Occipital lobe (tissue), 1 donor: ENCODE measurements at regions not wholly inside any gene's neighbourhood (a gene's known extent, or its start where the extent isn't known, plus 50 kb on each side); places are given as distances from the start of the nearest gene placed in this dataset.

Experiments
- DNase-seq: peaks from one replicate; lab custom pipeline; 2025; lab: John Stamatoyannopoulos, UW

DNA sequence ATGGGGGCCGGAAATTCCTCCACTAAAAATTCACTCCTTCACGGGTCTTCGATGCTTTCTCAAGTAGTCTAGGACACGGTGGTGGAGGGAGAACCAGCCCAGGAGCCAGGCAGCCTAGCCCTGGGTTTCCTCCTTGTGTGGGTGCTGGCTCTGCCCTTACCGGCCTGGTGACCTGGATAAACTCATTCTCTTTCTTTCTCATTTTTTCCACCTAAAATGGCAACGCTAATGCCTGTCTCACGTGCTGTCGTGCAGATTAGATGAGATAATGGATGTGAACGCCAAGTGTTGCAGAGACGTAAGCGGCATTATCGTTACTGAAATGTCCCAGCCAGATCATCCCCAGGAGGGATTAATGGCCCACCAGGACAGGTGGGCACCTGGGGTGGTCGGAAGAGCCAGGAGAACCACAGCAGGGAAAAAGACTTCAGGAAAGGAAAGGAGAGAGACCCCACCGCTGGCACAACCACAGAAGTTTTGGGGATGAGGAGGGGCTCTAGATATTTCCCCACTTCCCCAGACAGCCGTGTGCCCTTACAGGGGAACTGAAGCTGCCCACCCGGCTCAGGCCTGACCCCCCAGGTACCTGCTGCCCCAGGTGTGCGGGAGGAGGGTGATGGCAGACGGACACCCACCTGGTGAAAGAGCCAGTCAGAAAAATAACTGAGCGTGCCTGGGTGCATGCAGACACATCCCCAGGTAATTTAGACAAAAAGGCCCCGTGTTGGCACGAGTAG, 100.8 kb upstream of the ASAP2 start:
- DNase-seq = no peak

DNA sequence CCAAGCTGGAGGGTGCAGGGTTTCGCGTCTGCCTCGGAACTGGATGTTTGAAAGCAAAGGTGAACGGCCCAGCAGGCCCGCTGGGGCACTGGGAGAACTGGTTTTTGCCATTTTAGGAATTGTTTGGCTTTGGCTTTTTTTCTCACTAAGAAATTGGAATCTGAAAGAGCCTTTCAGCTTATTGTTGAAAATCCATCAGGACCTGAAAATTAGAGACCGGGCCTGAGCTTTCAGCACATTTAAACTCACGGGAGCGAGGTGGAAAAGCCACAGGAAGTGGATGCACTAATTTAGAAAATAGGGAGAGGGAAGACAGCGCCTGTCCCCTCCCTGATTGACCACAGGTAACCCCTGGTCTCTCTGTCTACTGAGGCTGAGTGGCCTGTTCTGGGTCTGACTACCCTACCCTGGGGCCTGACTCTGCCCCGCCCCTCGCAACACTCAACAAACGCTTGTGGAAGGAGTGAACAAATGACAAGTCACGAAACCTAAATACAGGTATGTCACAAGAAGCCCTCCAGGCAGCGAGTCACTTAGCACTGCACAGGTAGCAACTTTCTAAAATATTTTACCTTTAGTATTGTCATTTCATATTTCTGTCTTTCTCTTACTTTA, 100.3 kb upstream of the MBOAT2 start:
- no peak for DNase-seq

DNA sequence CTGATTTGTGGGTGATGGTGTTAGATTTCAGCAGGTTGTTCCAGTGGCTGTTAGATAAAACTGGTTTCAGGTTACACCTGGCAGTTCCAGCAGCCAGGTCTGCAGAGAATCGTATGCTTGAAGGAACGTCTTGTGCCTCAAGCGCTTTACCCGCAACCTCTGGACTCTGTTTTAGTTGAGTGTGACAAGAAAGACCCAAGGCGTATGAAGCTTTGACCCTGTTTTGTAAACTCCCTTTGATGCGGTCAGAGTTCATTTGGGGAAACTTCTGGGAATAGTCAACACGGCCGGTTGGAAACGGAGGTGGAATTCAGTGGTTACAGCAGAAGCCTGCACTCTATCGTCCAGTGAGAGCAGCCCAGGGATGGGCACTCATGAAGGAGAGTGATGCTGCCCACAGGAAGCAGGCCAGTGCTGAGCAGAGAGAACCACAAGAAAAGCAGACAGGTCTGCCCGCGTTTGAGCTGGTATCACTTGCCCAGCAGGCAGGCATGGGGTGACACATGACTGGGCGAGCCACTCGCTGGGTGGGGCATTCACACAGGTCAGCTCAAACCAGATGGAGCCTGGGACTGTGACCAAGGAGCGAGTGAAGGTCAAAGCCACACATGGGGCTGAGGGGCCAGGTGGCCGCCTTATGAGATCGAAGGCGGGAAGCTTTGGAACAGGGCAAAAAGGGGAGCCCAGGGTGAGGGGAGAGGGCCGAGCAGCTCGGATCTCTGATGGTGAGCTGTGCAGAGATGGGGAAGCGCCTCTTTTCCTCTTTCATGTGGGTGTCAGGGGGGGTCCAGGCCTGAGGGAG, 99.6 kb upstream of the MBOAT2 start:
- no peak for DNase-seq

DNA sequence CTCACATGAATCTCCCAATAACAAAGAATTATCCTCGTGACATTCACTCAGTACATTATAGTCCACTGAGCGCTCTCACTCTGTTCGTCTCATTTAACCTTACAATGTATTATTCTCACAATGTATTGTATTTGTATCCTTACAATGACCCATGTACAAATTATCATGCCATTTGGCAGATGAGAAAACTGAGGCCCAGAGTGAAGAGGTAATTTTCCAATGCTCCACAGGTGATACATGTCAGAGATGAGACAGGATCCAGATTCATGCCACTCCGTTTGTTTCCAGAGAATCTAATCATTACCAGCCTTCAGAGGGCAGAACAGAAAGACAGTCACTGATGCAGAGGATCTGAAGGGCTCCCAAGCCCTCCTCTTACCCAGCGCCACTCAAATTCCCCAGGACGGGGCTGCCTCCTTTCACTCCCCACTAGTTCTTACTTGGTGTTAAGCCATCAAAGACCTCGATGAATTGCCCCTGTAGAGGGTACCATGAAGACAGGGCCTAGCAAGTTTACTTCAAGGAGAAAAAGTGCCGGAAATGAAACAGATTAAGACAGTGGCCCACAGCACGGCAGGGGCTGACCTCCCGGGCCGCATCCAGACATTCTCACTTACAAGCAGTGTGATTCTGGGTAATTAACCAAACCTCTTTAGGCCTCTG, 98.4 kb upstream of the MBOAT2 start:
- no peak for DNase-seq

DNA sequence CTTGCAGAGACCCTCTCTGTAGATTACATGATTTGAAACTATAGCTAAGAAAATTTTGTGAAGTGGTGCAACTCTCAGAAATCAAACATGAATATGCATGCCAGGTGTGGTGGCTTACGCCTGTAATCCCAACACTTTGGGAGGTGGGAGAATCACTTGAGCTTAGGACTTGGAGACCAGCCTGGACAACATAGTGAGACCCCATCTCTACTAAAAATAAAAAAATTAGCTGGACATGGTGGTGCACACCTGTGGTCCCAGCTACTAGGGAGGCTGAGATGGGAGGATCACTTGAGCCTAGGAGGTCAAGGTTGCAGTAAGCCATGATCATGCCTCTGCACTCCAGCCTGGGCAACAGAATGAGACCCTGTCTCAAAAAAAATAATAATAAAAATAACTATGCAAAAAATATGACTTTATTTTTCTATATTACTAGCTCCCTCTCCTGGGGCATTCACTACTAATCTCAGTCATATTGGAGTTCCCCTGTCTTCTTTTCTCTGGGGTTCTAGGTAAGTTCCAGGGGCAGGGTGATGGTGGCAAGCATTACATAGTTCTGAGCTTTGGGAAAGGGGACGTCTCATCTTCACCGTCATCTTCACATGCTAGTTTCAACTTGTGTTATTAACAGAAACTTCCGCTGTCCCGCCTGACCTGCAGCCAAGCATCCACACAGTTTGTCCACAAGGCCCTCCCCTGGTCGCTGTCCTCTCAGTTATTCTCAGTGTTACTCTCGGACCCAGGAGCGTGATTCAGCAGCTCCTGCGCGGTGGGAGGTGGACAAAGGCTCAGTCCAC, 96.8 kb upstream of the MBOAT2 start:
- no peak for DNase-seq

DNA sequence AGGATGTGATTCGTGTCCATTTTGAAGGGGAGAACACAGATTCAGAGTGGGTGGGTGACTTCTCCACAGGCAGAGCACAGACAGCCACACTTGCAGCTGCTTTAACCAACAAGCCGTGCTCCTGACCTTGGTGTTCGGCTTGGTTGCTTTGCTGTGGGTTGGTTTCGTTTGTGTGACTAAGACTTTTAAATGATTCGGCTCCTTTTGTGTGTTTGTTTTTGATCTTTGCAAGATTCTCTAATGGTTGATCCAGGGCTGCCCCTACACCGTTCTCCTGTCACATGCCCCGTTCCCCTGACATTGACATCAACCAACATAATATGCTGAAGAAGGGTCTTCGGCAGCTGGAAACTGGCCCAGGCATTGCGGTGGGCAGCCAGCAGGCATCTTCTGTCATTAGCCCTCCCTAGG, 95.9 kb upstream of the MBOAT2 start:
- DNase-seq = no peak

DNA sequence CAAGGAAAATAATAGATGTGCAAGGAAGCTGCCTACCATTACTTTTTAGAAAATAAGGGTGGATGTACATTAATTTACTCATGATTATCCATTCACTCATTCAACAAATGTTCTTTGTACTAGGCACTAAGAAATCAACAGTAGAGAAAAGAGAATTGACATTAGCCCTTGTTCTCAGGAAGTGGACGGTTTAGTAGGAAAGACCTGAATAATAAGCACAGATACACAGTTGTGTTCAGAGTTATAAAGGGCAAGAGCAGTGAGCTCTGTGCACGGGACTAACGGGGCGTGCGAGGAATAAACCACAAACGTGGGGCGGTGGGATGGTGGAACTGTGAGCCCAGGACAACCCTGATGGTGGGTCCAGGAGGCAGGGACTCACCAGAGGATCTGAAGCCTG, 94.4 kb upstream of the MBOAT2 start:
- no peak for DNase-seq

DNA sequence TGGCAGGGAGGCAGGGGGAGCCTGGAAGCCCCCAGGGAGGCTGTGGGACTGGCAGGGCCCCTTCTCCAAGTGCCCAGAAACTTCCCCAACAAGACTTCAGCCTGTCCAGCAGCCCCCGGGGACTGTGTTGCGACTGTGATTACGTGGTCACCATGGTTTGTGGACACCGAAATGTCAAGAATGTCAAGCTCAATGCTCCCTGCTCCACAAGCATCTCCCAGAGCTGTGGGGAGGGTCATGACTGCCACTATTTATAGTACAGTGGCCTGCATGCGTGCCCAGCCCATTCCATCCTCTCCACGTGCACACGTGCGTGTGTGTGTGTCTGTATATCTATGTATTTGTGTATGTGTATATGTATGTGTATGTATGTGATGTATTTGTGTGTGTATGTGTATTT, 93.8 kb upstream of the MBOAT2 start:
- DNase-seq = no peak

DNA sequence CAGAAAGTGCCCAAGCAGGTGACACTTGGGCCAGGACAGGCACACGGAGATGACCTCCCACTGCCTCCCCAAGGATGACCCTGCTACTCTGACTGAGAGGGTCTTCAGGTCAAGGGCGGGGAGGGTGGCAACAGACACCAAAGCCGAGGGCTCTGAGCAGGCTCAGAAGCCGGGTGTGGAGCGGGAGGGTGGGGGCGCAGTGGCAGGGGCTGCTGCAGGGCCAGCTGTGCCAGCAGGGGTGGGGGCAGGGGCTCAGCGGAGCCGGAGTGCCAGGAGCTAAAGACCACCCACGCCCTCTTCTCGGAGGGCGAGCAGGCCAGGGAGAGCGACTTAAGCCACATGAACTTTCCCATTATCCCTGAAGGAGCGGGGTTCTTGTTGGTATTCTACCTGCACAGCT, 93.3 kb upstream of the MBOAT2 start:
- no peak for DNase-seq

DNA sequence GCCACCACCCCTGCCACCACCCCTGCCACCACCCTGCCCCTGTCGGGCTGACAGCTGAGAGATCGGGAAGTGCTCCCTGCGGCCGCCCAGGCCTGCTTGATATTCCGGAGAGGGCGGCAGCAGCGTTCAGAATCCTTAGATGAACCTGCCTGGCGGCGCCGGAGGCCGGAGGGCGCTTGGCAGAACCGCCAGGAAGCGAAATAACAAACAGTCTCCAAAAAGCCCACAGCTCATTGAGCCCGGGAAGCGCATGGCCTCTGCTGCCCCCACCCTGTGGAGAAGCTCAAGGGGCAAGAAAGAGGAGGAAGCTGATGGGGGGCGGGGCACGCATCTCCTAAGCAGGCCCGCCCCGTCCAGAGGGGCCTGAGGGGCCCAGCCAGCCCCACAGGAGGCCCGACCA, 92.2 kb upstream of the MBOAT2 start:
- peak; percentile 19 for DNase-seq

DNA sequence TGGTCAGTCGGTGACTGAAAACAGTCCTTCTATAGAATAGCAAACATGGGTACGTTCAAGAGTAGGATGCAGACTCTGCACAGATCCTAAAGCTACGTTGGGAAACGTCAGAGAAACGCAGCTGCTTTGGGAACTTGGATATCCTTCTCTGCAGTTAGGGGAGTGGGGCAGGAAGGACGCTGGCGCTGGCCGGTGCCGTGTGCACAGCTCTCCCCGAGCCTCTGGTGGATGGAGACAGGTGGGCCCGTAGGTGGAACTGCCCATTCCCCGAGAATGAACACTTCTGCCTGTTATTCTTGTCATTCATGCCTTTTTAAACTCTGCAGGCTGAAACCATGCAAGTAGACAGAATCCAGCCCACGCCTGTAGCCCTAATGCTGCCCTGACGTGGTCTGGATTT, 91.7 kb upstream of the MBOAT2 start:
- DNase-seq = no peak

DNA sequence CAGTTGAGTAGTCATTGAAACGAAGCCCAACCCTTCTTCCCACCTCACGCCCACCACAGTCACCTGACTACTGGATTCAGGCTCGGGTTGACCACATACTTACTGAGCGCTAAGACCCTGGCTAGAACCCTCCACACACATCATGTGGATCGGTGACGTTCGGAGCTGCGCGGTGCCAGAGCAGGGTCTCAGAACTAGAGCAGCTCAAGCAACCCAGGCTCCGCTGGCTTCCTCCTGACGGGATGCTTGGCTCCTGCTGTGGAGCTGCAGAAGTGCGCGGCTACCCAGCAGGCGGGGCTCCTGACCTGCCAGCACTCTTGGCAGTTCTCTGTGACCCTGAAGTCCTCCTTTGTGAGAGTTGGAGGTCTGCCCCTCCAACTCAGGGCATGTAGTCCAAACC, 90.6 kb upstream of the MBOAT2 start:
- DNase-seq = no peak

DNA sequence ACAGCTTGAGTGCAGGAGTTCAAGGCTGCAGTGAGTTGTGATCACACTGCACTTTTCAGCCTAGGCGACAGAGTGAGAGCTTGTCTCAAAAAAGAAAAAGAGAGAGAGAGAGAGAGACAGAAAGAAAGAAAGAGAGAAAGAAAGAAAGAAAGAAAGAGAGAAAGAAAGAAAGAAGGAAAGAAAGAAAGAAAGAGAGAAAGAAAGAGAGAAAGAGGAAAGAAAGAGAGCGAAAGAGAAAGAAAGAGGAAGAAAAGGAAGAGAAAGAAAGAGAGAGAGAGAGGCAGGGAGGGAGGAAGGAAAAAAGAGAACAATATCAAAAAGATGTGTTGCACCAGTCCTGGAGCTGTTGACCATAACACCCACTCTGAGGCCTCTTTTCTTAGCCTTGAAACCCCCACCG, 89.8 kb upstream of the MBOAT2 start:
- DNase-seq = no peak

DNA sequence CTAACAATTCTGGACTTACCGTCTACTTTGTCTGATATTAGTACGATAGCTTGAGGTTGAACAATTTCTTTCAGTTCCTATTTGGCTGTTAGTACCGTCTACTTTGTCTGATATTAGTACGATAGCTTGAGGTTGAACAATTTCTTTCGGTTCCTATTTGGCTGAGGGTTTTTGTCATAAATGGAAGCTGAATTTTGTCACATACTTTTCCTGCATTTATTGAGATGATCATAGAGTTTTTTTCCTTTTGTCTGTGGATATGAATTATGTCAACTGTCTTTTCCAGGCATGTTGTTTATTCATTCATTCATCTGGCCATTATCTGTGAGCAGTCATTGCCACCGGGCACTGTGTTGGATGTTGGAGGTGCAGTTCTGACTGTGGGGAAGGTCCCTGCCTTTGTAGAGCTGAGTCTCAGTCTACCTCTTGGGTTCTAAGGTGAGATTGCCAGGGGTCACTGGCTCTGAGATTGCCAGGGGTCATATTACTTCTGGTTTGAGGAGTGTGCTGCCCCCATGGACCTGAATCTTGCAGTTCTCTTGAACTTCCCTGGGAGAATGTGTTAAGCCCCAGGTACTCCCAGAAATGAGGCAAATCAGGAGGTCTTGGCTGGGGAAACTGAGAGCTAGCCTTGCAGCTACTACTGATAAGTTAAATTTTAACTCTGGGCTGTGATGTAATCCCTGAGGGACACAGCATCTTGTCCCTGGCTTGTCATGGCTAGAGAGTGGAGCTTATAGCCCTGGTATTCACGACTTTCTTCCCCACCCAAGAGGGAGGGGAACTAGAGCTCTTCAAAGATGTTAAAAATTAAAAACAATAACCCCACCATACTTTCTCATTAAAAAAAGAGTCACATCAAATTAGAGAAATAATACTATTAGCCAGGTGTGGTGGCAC, 89.1 kb upstream of the MBOAT2 start:
- no peak for DNase-seq

DNA sequence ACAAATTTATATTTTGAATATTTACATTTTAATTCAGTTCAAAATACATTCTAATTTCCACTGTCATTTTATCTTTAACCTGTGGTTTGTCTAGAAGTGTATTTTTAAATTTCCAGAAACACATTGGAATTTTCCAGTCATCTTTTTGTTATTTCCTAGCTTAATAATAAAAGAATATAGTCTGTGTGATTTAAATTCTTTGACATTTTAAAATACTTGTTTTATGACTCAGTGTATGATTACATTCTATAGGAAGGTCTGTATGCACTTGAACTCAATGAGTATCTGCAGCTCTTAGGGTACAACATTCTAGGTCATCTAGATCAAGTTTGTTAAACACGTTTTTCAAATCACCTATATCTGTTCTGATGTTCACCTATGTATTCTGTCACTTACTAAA, 88.3 kb upstream of the MBOAT2 start:
- DNase-seq = no peak

DNA sequence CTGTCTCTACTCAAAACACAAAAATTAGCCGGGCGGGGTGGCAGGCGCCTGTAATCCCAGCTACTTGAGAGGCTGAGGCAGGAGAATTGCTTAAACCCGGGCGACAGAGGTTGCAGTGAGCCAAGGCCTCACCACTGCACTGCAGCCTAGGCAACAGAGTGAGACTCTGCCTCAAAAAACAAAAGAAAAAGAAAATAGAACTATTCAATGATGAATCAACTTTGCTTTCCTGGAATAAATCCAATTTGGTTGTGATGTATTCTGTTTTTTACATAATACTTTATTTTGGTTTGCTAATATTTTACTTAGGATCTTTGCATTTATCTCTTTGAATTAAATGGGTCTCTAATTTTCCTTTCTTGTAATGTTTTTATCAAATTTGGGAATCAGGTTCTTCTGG, 86.3 kb upstream of the MBOAT2 start:
- no peak for DNase-seq

DNA sequence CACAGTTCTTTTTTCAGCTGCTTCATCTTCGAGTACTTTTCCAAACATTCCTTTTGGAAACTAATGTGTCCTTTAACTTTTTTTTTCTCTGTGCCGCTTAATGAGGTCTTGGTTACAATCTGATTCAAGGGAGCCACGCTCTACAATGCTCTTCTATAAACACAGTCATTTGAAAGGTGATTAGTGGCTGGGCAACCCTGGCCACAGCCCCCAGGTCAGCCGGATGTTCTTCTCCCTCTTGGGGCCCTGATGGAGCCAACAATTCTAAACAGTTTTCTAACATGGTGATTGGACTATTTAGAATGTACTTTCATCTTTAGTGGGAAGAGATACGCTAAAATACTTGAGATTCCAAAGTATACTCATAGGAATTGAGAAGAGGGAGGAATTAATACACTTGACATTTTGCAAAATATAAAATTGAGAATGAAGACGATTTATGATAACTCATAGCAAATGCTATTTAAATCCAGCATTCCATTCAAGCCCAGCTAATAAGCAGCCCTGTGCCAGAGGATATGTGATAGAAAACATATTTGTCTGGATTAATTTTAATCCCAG, 83.7 kb upstream of the MBOAT2 start:
- DNase-seq = no peak

DNA sequence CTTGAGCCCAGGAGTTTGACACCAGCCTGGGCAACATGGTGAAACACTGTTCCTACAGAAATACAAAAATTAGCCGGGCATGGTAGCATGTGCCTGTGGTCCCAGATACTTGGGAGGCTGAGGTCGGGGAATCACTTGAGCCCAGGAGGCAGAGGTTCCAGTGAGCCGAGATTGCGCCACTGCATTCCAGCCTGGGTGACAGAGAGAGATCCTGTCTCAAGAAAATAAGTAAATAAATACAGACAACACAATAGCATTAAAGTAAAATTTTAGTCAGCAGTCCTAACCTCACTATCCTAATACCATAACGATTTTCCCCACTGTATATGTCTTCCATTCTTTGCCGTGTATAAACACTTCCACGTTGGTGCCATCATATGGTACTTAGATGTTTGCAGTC, 83.0 kb upstream of the MBOAT2 start:
- DNase-seq = no peak

DNA sequence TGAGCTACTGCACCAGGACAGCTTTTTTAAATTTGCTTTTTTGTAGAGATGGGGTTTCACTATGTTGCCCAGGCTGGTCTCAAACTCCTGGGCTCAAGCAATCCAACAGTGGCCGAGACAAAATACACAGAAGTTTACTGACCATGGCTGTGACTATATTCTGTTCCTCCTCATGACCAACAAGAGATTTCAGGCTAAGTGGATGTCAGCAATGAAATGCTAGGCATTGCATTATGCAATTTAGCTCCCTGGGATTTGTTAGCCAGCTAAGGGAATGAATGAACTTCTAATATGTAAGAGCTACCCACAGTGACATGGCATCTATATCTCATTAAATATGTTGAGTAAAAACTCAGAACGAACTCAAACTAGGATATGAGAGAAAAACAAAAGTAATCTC, 81.9 kb upstream of the MBOAT2 start:
- no peak for DNase-seq

DNA sequence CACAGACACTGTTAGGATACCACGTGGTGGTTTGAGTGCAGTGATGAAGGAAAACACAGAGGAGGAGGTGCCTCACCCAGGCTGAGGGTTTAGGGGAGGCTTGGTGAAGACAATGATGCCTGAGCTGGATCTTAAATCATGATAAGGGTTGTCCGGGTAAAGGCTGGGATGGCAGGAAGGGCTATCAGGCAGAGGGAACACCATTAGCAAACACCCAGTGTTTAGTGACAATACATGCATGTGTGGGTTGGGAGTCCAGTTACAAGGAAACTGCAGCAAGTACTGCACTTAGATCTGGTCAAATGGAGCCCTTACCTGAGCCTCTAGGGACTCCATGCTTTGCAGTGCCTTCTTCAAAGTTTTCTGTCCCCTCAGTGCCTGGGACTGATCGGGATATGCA, 79.8 kb upstream of the MBOAT2 start:
- no peak for DNase-seq
